Caki2 (cell line): ENCODE measurements at regions not wholly inside any gene's neighbourhood (a gene's known extent, or its start where the extent isn't known, plus 50 kb on each side); places are given as distances from the start of the nearest gene placed in this dataset.
"Not testable (repeated sequence)": the region's sequence is repeated elsewhere in the genome, so short reads cannot be mapped to it uniquely, and the experiment has no call there.

Experiments
- DNase-seq: peaks from one replicate; pipeline ENCODE4 v3.0.0-alpha.2; 2015; ENCODE audit warnings: low read depth
- in situ Hi-C: cut with HindIII; loops from 2 replicates; pipeline ENCODE4 v1.10.0; 2016; ENCODE audit warnings: low sequenced_read_pairs, low pct_unique_long_range_greater_than_20kb, mixed read lengths

DNA sequence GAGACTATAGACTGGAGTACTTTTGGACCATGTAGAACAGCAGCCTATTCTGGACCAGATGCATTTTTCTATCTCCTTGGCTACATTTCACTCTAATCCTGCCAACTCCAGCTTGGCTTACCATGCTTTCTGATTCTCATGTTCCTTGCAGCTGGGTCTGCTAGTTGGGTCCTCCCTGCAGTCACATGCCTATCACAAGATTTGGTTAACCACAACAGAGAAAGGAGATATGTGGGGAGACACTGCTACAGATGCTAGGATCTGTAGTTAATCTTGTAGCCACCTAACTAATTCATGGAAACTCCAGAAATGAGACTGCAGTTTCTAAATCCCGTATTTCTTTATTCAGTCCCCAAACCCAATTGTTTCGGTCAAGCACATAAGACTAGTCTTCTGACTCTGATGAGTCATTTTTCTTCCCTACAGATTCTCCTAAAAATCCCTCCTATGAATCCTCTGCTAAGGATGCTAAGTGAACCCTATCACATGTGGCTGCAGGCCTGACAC, 410.6 kb downstream of the DAD1 start:
- DNase-seq = no peak
- in situ Hi-C loops = no loop called here

DNA sequence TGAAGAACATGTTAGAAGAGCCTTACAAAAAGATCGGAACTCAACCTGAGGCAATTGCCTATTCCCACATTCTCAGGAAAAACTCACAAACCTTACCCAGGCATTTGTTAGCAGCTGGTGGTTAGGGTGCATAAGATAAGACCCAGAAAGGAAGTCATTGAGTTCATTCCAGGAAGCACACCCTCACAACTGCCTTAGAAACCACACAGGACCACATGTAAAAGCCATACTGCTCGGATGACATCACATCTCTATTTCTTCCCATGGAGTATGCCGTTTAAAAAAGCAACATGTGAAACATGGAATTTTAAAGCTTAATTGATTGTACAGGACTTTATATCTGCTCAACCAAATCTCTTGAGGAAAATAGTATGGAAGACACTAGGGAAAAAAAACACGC, 411.2 kb downstream of the DAD1 start:
- DNase-seq = no peak
- in situ Hi-C loops = no loop called here

DNA sequence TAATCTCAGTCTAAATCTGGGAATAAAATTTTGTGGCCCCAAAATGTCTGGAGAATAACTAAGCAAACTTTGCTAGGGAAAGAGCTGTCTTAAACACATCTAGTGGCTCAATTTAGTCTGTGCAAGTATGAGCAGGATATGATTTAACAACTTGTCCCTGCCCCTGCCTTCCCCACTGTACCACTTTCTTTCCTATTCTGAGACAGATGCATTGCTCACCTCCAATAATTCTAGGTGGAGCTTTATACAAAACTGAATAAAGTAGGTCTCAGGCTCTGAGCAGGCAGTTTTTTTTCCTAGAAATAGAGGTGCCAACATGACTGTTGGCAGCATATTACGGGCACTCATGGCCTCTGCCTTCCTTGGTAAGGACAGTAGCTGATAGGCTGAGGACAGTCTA, 412.1 kb downstream of the DAD1 start:
- no peak for DNase-seq
- in situ Hi-C loops = no loop called here

DNA sequence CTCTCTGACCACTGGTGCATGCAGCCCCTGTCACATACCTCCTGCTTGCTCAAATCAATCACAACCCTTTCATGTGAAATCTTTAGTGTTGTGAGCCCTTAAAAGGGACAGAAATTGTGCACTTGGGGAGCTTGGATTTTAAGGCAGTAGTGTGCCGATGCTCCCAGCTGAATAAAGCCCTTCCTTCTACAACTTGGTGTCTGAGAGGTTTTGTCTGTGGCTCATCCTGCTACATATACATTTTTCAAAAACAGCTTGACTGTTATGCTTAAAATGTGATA, 413.8 kb downstream of the DAD1 start:
- in situ Hi-C loops = not testable (repeated sequence)
- DNase-seq = peak; percentile 69

DNA sequence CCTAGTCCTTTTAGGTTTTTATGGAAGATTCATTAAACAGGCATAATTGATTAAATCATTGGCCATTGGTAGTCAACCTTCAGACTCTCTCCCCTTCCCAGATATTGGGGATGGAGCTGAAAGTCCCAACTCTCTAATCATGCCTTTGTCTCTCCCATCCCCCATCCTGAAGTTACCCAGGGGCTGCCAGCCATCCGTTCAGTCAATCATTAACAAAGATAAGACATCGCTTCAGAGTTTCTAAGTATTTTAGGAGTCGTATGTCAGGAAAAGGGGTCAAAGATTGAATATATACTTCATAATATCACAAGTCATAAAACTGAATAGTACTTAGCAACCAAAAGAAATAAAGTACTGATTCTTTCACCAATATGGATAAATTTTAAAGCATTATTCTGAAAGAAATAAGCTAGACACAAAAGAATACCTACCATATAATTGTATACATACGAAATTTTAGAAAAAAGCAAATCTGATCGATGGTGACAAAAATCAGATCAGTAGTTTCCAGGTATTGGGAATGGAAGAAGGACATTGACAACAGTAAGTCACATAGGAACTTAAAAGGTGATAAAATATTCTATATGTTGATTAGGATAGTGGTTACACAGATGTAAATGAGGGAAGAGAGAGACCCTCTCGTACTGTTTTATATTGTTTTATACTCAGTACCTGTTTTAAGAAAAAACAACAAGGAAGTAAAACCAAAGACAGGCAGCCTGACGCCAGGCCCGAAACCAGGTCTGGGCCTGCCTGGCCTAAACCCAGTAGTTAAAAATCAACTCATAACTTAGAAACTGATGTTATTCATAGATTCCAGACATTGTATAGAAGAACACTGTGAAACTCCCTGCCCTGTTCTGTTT, 414.4 kb downstream of the DAD1 start:
- in situ Hi-C loops = no loop called here
- peak; percentile 62 for DNase-seq

DNA sequence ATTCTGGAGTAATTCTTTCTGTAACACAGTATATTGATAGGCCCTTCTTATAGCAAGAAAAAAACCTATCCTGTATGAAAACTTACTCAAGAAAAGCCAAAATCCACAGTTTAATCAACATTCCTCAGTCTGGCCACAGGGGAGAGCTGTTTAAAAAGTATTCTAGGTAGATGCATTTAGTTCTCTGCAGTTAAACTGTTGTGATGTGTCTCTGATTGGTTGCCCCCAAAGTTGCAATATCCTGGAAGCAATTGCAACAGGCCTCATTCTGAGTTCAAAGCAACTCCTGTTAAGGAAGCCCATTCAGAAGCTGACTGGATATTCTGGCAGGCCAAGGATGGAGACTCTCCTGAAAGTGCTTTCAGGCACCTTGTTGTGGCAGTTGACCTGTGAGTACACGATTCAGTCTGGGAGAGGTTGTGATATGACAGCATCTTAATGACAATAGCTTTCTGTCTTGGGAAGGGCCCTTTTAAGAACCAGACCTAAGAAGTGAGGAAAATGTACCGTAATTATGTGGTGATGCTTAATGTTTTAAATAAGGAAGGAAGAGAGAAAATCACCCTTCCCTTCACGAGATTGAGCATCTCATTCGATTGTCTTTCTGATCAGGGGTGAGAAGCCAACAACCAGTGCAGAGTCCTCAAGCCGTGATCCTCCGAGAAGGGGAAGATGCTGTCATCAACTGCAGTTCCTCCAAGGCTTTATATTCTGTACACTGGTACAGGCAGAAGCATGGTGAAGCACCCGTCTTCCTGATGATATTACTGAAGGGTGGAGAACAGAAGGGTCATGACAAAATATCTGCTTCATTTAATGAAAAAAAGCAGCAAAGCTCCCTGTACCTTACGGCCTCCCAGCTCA, 420.7 kb downstream of the DAD1 start:
- DNase-seq = peak; percentile 32
- in situ Hi-C loops = no loop called here

DNA sequence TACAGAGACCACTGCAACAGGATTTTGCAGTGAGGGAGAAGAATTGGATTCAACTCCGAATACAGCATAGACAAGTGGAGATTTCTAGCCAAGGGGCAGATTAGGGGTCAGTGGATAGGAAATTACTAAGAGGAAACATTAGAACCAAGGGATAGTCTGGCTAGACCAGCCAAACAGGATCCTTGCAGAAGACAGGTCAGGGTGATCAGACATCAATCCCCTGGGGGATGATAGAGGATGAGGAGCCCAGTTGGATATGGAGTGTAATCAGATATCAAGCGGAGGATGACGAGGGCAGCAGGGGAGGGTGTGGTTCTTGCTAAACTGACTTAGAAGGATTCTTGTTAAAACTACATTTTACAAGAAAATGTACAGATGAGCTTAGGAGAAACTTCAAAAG, 424.4 kb downstream of the DAD1 start:
- in situ Hi-C loops = no loop called here

DNA sequence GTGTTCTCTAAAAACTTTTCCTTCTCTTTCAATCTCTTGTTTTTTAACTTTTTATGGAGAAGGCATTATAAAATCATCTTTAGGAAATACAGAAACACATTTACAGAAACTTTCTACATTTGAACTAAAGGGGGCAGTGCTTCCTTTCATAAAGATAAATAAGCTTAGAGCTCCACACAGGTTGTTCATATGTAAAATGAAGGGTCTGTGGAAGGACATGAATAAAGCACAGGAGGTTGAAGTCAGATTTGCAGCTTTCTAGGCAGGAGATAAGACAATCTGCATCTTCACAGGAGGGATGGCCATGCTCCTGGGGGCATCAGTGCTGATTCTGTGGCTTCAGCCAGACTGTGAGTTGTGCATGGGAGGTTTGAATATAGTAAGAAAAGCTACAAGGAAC, 426.0 kb downstream of the DAD1 start:
- in situ Hi-C loops = no loop called here
- peak; percentile 36 for DNase-seq

More for the DNA sequence above, 424.4 kb downstream of the DAD1 start:
- no peak for DNase-seq

DNA sequence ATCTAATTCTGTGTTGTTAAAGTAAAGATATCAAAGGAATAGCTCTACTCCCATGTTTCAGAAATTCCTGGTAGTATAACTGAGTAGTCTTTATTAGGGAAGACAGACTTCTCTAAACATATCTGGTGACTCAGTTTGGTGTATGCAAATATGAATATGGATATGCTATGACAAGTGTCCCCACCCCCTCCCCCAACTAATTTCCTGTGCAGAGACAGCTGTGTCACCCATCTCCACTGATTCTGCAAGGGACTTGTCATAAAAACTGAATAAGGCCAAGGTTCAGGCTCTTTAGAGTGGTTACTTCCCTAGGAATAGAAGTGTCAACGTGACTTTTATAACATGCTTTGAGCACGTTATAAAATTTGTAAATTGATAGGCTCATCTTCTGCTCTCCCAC, 429.1 kb downstream of the DAD1 start:
- in situ Hi-C loops = no loop called here
- DNase-seq = no peak

DNA sequence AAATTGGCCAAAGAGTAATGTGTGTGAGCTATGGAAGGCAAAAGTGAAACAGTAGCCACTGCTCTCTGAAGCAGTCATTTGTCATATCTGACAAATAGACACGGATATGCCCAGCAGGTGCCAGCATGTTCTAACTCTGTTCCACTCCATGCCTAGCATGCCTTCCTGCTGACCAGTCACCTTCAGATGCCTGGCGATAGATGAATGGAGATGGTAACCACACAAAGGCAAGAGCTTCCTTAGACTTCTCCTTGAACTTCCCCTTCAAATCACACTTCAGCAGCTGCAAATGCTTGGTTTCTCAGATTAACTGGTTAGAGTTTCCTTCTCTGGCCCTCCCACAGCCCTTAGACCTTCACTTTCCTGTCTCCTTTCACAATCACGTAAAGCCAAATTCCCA, 429.9 kb downstream of the DAD1 start:
- in situ Hi-C loops = no loop called here
- DNase-seq = no peak

DNA sequence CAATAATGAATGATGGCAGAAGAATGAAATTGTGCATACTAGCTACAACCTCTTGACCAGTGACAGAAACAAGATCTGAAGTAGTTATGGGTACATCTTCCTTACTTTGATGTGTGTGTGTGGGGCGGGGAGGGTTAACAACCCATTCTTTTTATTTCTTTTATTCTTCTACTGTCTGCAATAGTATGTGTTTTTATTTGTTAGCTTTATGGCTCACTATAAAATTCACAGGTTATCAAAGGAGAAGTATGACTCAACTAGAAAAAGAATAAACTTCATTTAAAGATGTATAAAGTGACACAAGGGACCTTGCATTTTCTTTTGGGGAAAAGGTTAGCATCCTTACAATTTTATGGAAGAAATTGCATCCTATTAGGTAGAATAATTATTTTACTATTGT, 430.5 kb downstream of the DAD1 start:
- no peak for DNase-seq
- in situ Hi-C loops = no loop called here

DNA sequence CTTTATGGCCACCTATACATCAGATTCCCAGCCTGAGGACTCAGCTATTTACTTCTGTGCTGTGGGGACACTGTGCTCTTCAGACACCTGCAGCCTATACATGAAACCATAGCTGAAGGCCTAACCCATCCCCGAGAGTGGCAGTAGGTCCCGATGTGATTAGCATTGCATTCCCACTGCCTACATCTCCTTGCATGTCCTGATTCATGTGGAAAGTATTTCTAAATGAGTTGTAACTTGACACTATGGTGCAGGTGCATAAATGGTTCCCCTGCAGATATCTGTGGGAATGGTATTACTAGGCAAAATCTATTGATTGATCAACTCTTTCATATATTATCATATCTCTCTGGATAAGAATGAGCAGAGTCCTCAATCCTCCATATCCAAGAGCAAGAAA, 433.5 kb downstream of the DAD1 start:
- no peak for DNase-seq
- in situ Hi-C loops = no loop called here

DNA sequence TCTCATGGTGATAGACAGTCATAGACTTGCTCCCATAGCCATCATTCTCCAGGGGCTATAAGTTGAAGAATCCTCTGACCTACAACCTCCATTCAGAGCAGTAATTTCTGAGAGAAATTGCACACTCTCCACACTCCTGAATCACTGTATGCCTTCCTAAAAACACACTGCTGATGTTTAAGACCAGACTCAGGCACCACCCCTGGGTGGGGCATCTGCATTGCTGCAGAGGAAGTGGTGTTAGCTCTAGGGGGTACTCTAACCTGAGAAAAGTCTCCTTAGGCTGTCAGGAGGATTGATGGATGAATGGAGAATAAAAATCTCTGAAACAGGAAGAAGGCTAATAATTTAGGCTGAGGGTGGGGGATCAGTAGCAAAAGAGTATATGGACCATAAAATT, 436.1 kb downstream of the DAD1 start:
- in situ Hi-C loops = no loop called here
- DNase-seq = no peak

DNA sequence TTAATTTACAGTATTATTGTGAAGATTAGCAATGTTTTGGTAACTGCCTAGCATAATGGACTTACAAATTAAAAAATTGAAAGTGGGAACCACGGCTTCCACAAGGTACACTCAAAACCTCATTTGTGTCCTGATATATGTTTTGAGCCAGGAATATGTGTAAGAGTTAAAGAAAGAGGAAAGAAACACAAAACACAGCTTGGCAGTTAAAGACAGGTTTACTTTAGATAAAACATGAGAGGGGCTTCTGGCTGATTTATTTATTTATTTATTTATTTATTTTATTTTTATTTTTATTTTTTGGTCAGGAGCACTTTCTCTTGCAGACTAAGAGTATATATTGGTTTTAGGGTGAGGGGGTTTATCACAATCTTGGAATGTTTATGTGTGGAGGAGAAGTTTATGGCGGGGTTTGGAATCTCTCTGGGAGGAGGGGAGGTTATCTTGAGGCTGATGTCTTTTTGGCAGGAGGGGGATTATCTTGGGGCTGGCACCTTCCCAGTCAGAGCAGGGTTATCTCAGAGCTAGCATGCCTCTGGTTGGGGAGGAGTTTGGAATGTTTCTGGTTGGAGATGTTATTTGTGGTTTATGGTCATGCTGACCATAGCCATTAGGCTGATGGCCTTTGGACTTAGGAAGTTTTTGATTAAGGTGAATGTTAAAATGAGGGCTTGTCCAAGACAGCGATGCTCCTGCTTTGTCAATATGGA, 436.7 kb downstream of the DAD1 start:
- no peak for DNase-seq
- in situ Hi-C loops = no loop called here

DNA sequence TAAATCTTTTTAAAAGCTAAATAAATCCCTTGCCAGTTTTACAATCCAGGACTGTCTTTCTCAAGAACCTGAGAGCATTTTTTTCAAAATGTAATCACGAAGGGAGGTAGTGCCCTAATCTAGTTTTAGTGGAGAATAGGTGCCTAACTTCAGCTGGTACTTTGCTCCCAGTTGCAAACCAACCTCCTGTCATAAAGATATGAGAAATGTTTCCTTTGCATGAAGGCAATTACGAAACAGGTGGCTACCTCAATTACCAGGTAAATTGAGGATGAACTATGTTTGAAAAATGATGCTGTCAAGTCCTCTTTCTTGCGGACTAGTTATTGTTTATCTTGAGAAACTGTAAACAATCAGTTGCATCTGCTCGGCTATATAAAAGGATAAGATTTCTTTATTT, 437.9 kb downstream of the DAD1 start:
- no peak for DNase-seq
- in situ Hi-C loops = no loop called here

DNA sequence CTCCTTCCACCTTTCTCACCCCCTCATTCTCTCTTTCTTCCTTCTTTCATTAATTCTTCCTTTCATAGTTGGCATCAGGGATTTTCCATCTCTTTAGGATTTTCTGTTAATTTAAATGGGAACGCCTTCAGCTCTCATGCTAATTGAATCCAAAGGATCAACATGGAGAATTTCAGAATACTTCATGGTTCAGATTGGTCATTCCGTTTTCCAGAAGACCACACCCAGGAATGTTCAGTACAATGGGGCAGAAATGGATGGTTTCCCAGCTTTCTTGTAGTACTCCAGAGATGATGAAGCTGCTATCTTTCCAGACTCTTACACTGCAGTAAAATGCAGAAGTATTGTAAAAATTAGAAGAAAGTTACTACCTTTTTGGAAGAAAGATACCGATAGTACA, 440.0 kb downstream of the DAD1 start:
- DNase-seq = no peak
- in situ Hi-C loops = no loop called here

DNA sequence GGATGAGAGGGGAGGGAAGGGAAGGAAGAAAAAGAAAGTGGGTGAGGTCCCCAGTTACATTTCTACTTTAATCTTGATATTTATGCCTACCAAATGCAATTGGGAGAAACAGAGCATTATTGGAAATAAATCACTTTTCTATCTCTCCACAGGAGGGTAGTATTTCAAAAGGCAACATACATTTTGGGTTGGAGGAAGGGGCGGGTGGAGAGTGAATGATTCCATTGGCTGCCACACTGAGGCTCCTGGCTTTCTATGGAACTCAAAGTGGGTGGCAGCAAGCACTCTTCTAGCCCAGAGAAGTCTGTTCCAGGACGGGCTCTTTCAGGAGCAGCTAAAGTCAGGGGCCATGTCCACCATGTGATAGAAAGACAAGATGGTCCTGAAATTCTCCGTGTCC, 441.3 kb downstream of the DAD1 start:
- no peak for DNase-seq
- in situ Hi-C loops = no loop called here

DNA sequence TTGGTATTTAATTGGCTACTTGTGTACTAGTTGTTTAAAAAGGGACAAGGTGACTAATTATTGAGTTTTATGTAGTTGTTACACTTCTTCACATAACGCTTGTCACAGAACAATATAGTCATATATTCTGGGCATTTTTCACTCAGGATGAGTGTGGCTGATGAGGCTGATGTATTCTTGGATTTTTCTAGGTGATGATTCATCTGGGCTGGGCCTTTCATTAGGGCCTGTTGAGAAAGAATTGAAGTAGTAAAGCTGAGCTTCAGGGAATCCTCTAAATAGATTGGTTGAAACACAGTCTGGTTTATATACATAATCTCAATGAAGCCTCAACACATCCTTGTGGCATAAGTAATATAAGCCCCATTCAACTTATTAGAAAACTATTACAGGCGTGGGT, 445.7 kb downstream of the DAD1 start:
- DNase-seq = no peak
- in situ Hi-C loops = no loop called here

DNA sequence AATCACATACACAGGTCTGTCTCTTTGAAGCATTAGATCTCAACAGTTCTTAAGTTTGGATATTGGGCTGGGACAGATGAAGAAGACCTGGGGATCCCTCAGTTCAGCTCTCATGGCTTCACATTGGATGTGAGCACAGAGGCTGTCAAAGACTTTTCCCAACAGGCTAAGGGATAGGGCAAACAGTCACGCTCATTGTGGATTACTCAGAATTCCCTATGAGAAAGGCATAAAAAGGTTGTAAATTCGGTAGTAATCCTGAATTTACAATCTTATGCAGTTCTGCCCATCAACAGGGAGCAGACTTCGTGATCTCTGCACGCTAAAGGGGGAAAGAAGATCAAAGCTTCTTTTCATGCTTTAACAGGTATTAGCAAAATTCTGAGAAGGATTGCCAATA, 448.4 kb downstream of the DAD1 start:
- in situ Hi-C loops = no loop called here
- no peak for DNase-seq
